A549 (cell line): ENCODE measurements at regions not wholly inside any gene's neighbourhood (a gene's known extent, or its start where the extent isn't known, plus 50 kb on each side); places are given as distances from the start of the nearest gene placed in this dataset.

Experiments used
- CTCF ChIP-seq: fragments of >200 bp; sonication (Bioruptor Twin); formaldehyde crosslinking; IDR thresholded peaks from 3 replicates; pipeline ENCODE4 v1.5.1; 2016
- EHF ChIP-seq: fragments of 250-450 bp; sonication (Bioruptor Pico); IDR thresholded peaks from 2 replicates; pipeline ENCODE4 v1.5.0; 2020; ENCODE audit warnings: mild to moderate bottlenecking
- HOXA7 ChIP-seq: fragments of 250-450 bp; sonication (Bioruptor Pico); IDR thresholded peaks from 2 replicates; pipeline ENCODE4 v1.5.0; 2020; ENCODE audit warnings: mild to moderate bottlenecking, moderate library complexity
- MAFK ChIP-seq: fragments of 450-650 bp; IDR thresholded peaks from 2 replicates; pipeline ENCODE4 v1.6.1; 2014; ENCODE audit not compliant: partially characterized antibody
- MYC ChIP-seq: IDR thresholded peaks from 2 replicates; pipeline ENCODE4 v1.6.1; 2012; ENCODE audit warnings: mild to moderate bottlenecking, inconsistent platforms, low read length, improper control_type of control experiment, borderline replicate concordance

DNA sequence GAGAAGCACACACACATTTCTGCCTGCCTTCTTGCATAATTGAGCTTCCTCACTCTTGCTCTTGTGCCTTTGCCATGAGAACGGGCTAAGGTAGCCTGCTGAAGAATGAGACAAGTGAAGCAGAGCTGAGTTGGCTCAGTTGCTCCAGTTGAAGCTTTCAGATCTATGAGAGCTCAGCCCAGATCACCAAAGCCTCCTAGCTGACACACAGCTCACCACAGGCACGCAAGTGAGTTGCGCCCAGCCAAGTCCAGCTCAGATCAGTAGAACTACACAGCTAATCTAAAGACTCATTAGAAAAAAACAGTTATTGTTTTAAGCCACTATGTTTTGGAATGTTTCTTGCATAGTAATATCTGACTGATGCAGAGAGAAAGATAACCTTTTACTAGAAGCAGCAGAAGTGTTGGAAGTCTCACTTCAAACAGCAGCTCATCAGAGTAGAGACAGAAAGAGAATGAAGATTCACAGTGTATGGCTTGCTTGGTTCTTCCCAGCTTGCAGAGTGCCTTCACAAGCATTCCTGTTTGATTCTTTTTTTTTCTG is 362.4 kb downstream of the MID1IP1 start:
- TF ChIP-seq MYC: no peak
- no peak for TF ChIP-seq MAFK
- no peak for TF ChIP-seq EHF (CRISPR knock-in tag)
- TF ChIP-seq HOXA7 (CRISPR knock-in tag): no peak
- TF ChIP-seq CTCF: no peak
